Liver (tissue), 8 donors: ENCODE measurements at regions not wholly inside any gene's neighbourhood (a gene's known extent, or its start where the extent isn't known, plus 50 kb on each side); places are given as distances from the start of the nearest gene placed in this dataset.

Experiments
- DNase-seq: peaks from one replicate; pipeline ENCODE4 v3.0.0-alpha.2; 2017; ENCODE audit warnings: low spot score
- H3K27ac ChIP-seq, 2 donors: one replicate each; pipeline ENCODE4 v1.7.0; 2013; ENCODE audit warnings: inconsistent platforms in 2 of 2, low read length in 2 of 2, control low read depth in 1 of 2, low read depth in 1 of 2, mild to moderate bottlenecking in 1 of 2
- H3K27me3 ChIP-seq, 4 donors: one replicate each; pipeline versions ENCODE4 v1.6.1 to v1.7.0; 2013; ENCODE audit warnings: low read length in 3 of 4, inconsistent platforms in 1 of 4, mild to moderate bottlenecking in 1 of 4, moderate library complexity in 1 of 4; ENCODE audit not compliant: control insufficient read depth in 4 of 4, insufficient read depth in 4 of 4
- H3K36me3 ChIP-seq, 4 donors: one replicate each; pipeline versions ENCODE4 v1.6.1 to v1.7.0; 2013; ENCODE audit warnings: low read length in 3 of 4, mild to moderate bottlenecking in 3 of 4, low read depth in 1 of 4, moderate library complexity in 1 of 4; ENCODE audit not compliant: control insufficient read depth in 4 of 4, insufficient read depth in 3 of 4
- H3K4me1 ChIP-seq, 4 donors: one replicate each; pipeline versions ENCODE4 v1.6.1 to v1.7.0; 2013; ENCODE audit warnings: low read length in 3 of 4, mild to moderate bottlenecking in 3 of 4, moderate library complexity in 1 of 4; ENCODE audit not compliant: control insufficient read depth in 4 of 4, insufficient read depth in 4 of 4
- H3K4me3 ChIP-seq, 3 donors: one replicate each; pipeline versions ENCODE4 v1.6.1 to v1.7.0; 2013; ENCODE audit warnings: low read length in 3 of 3, control low read depth in 1 of 3, low read depth in 1 of 3, mild to moderate bottlenecking in 1 of 3
- H3K9ac ChIP-seq, 2 donors: one replicate each; pipeline ENCODE4 v1.7.0; 2013; ENCODE audit warnings: low read length in 2 of 2, mild to moderate bottlenecking in 2 of 2, moderate library complexity in 2 of 2, control low read depth in 1 of 2, low read depth in 1 of 2
- H3K9me3 ChIP-seq, 4 donors: one replicate each; pipeline versions ENCODE4 v1.6.1 to v1.7.0; 2013; ENCODE audit warnings: low read length in 3 of 4; ENCODE audit not compliant: control insufficient read depth in 4 of 4
- FOXA1 ChIP-seq: IDR thresholded peaks from 2 replicates; pipeline ENCODE4 v1.6.1; 2016; ENCODE audit warnings: antibody characterized with exemption
- FOXA2 ChIP-seq: IDR thresholded peaks from 2 replicates; pipeline ENCODE4 v1.6.1; 2016; ENCODE audit warnings: antibody characterized with exemption
- HNF4G ChIP-seq: IDR thresholded peaks from 2 replicates; pipeline ENCODE4 v1.6.1; 2016; ENCODE audit warnings: antibody characterized with exemption
- JUND ChIP-seq, 2 donors: IDR thresholded peaks; 2 replicates each; pipeline ENCODE4 v1.6.1; 2016; ENCODE audit warnings: antibody characterized with exemption in 2 of 2
- SP1 ChIP-seq: IDR thresholded peaks from 2 replicates; pipeline ENCODE4 v1.6.1; 2018; ENCODE audit warnings: antibody characterized with exemption, mild to moderate bottlenecking
- TAF1 ChIP-seq: conservative IDR thresholded peaks from 2 replicates; pipeline ENCODE4 v1.6.1; 2016; ENCODE audit warnings: antibody characterized with exemption, mild to moderate bottlenecking
- YY1 ChIP-seq: IDR thresholded peaks from 2 replicates; pipeline ENCODE4 v1.6.1; 2016; ENCODE audit warnings: antibody characterized with exemption, mild to moderate bottlenecking
- WGBS: extraction: QIAGEN DNeasy Blood & Tissue Kit; methylation state at CpG from one replicate; pipeline ENCODE4 v1.1.7; 2013; 5-methylcytosine and 5-hydroxymethylcytosine counted together
- TF ChIP-seq, protein P1 (sequence below): IDR thresholded peaks from 2 replicates; pipeline ENCODE4 v1.6.1; 2016; ENCODE audit warnings: antibody characterized with exemption
- TF ChIP-seq, protein P2 (sequence below): IDR thresholded peaks from 2 replicates; pipeline ENCODE4 v1.6.1; 2016; ENCODE audit warnings: antibody characterized with exemption
- TF ChIP-seq, protein P3 (sequence below): IDR thresholded peaks from 2 replicates; pipeline ENCODE4 v1.6.1; 2016; ENCODE audit warnings: antibody characterized with exemption
- TF ChIP-seq, protein P4 (sequence below): IDR thresholded peaks from 2 replicates; pipeline ENCODE4 v1.6.1; 2016; ENCODE audit warnings: antibody characterized with exemption, mild to moderate bottlenecking
- TF ChIP-seq, protein P5 (sequence below): fragments of 150-350 bp; IDR thresholded peaks from 2 replicates; pipeline ENCODE4 v1.5.1; 2017; ENCODE audit warnings: improper control_type of control experiment, low read depth, low read length; ENCODE audit not compliant: missing input control
- donor health status: healthy.
- donor health status: healthy.
- donor health status: healthy.
- donor health status: healthy.
- donor health status: healthy.

DNA sequence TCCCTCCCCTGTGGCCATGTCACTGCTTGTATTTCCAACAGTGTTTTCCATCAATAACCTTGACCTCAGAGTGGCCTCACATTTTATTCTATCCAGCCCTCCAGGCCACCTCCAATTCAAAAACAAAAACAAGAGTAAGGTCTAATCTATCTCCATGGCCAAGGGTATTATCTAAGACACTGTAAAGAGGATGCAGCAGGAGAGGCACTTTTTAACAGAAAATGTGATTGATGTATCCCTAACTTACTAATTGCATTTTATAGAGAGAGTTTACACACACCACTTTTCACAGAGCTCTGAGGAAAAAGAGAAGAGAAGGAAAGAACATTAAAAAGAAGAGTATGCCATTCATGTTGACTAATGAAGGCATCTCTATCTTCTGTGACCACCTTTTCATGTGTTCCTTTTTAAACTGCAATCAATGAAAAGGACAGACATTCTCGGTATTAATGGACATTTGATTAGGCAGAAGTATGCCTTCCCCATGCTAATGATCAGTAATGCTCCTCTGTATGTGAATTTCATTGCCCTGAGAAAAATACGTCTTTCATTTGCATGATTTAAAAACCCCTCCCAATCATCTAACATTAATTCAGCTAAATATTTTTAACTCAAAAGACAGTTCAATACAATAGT is 653.3 kb upstream of the POU3F3 start:
- 80% methylated on average over 2 of the region's 2 CpGs for WGBS
- no peaks in the 10 kb centered on the region for H3K36me3 ChIP-seq
- no peak for DNase-seq

DNA sequence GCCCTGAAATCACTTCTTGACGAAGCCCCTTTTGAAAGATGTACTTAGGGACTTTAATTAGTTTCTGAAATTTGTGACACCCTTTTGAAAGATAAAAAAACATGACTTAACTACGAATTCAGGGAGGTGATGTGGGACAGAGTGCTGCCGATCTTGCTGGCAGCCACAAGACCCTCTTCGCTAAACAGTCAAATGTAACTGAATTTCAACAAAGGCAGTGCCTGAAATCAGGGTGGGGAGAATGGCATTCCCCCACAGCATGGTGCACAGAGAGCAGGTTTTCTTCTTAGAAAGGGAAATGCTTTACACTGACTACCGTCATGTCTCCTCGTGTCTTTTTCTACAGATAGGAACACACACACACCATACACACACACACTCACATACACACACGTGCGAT is 640.2 kb upstream of the POU3F3 start:
- Histone ChIP-seq H3K9ac (no peak overlapping the region), H3K36me3 (no peaks in the 10 kb centered on the region), H3K27me3 (no peaks in the 10 kb centered on the region), H3K9me3 (no peaks in the 10 kb centered on the region), H3K4me1 (no peaks in the 10 kb centered on the region), H3K4me3 (no peak overlapping the region), H3K27ac (no peak overlapping the region)
- no peak for DNase-seq
- TF ChIP-seq JUND (IDR thresholded peaks at IDR 0.05) (no peak), HNF4G (no peak), FOXA1 (no peak)
- TF ChIP-seq, protein P1, sequence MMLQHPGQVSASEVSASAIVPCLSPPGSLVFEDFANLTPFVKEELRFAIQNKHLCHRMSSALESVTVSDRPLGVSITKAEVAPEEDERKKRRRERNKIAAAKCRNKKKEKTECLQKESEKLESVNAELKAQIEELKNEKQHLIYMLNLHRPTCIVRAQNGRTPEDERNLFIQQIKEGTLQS, result no peak
- TF ChIP-seq, protein P2, sequence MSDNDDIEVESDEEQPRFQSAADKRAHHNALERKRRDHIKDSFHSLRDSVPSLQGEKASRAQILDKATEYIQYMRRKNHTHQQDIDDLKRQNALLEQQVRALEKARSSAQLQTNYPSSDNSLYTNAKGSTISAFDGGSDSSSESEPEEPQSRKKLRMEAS, result no peak
- TF ChIP-seq, protein P3, sequence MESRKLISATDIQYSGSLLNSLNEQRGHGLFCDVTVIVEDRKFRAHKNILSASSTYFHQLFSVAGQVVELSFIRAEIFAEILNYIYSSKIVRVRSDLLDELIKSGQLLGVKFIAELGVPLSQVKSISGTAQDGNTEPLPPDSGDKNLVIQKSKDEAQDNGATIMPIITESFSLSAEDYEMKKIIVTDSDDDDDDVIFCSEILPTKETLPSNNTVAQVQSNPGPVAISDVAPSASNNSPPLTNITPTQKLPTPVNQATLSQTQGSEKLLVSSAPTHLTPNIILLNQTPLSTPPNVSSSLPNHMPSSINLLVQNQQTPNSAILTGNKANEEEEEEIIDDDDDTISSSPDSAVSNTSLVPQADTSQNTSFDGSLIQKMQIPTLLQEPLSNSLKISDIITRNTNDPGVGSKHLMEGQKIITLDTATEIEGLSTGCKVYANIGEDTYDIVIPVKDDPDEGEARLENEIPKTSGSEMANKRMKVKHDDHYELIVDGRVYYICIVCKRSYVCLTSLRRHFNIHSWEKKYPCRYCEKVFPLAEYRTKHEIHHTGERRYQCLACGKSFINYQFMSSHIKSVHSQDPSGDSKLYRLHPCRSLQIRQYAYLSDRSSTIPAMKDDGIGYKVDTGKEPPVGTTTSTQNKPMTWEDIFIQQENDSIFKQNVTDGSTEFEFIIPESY, result no peak
- TF ChIP-seq, protein P4, sequence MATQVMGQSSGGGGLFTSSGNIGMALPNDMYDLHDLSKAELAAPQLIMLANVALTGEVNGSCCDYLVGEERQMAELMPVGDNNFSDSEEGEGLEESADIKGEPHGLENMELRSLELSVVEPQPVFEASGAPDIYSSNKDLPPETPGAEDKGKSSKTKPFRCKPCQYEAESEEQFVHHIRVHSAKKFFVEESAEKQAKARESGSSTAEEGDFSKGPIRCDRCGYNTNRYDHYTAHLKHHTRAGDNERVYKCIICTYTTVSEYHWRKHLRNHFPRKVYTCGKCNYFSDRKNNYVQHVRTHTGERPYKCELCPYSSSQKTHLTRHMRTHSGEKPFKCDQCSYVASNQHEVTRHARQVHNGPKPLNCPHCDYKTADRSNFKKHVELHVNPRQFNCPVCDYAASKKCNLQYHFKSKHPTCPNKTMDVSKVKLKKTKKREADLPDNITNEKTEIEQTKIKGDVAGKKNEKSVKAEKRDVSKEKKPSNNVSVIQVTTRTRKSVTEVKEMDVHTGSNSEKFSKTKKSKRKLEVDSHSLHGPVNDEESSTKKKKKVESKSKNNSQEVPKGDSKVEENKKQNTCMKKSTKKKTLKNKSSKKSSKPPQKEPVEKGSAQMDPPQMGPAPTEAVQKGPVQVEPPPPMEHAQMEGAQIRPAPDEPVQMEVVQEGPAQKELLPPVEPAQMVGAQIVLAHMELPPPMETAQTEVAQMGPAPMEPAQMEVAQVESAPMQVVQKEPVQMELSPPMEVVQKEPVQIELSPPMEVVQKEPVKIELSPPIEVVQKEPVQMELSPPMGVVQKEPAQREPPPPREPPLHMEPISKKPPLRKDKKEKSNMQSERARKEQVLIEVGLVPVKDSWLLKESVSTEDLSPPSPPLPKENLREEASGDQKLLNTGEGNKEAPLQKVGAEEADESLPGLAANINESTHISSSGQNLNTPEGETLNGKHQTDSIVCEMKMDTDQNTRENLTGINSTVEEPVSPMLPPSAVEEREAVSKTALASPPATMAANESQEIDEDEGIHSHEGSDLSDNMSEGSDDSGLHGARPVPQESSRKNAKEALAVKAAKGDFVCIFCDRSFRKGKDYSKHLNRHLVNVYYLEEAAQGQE, result no peak
- WGBS, result 67% methylated on average over 8 of the region's 8 CpGs

More for the DNA sequence above, 653.3 kb upstream of the POU3F3 start:
- TF ChIP-seq, protein P4, result no peak
- TF ChIP-seq, protein P5, sequence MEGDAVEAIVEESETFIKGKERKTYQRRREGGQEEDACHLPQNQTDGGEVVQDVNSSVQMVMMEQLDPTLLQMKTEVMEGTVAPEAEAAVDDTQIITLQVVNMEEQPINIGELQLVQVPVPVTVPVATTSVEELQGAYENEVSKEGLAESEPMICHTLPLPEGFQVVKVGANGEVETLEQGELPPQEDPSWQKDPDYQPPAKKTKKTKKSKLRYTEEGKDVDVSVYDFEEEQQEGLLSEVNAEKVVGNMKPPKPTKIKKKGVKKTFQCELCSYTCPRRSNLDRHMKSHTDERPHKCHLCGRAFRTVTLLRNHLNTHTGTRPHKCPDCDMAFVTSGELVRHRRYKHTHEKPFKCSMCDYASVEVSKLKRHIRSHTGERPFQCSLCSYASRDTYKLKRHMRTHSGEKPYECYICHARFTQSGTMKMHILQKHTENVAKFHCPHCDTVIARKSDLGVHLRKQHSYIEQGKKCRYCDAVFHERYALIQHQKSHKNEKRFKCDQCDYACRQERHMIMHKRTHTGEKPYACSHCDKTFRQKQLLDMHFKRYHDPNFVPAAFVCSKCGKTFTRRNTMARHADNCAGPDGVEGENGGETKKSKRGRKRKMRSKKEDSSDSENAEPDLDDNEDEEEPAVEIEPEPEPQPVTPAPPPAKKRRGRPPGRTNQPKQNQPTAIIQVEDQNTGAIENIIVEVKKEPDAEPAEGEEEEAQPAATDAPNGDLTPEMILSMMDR, result no peak
- TF ChIP-seq, protein P3, result no peak
- TF ChIP-seq YY1 (no peak), SP1 (no peak), JUND (IDR thresholded peaks at IDR 0.05) (no peak), FOXA2 (no peak), TAF1 (no peak)
- Histone ChIP-seq H3K27me3 (no peaks in the 10 kb centered on the region), H3K9me3 (no peaks in the 10 kb centered on the region), H3K4me3 (no peak overlapping the region), H3K4me1 (no peaks in the 10 kb centered on the region), H3K9ac (no peak overlapping the region), H3K27ac (no peak overlapping the region)
